Right lobe of liver (tissue), 4 donors: ENCODE measurements at regions not wholly inside any gene's neighbourhood (a gene's known extent, or its start where the extent isn't known, plus 50 kb on each side); places are given as distances from the start of the nearest gene placed in this dataset.

Source experiments
- POLR2A ChIP-seq: fragments of 450-650 bp; IDR thresholded peaks from one replicate; pipeline ENCODE4 v1.6.1; 2017; ENCODE audit warnings: antibody characterized with exemption, mild to moderate bottlenecking
- TF ChIP-seq, protein P1 (sequence below), 4 donors: fragments of 200-600 bp in 3 of 4; fragments of 450-650 bp in 1 of 4; IDR thresholded peaks; one replicate each; pipeline versions ENCODE4 v1.5.1 to v1.8.0; 2016 to 2022; ENCODE audit warnings: antibody characterized with exemption in 4 of 4, mild to moderate bottlenecking in 2 of 4
- donor health status: DM: no; HTN: no; CAD: no.
- donor health status: DM: no; HTN: no; CAD: no.
- donor health status: DM: no; HTN: yes; CAD: no.

DNA sequence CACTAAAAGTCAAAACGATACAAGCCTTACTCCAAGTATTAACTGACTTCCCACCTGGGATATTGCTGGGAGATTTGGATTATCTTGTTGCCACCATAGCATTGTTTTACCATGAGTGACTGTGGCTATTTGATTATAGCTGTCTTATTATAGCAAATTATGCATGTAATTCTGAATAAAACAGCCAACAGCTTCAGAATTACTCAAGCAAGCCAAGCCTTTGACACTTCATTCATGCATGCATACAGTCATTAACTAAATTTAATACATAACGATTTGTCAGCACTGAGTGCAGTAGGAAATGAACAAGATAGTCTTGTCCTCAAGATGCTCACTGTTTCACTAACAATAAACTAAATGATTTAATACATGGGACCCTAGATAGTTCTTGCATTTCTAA, 133.0 kb upstream of the FRMD6 start:
- TF ChIP-seq, protein P1, sequence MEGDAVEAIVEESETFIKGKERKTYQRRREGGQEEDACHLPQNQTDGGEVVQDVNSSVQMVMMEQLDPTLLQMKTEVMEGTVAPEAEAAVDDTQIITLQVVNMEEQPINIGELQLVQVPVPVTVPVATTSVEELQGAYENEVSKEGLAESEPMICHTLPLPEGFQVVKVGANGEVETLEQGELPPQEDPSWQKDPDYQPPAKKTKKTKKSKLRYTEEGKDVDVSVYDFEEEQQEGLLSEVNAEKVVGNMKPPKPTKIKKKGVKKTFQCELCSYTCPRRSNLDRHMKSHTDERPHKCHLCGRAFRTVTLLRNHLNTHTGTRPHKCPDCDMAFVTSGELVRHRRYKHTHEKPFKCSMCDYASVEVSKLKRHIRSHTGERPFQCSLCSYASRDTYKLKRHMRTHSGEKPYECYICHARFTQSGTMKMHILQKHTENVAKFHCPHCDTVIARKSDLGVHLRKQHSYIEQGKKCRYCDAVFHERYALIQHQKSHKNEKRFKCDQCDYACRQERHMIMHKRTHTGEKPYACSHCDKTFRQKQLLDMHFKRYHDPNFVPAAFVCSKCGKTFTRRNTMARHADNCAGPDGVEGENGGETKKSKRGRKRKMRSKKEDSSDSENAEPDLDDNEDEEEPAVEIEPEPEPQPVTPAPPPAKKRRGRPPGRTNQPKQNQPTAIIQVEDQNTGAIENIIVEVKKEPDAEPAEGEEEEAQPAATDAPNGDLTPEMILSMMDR (IDR thresholded peaks at IDR 0.05), result no peak
- no peak for TF ChIP-seq POLR2A
